A549 (cell line): ENCODE measurements at regions not wholly inside any gene's neighbourhood (a gene's known extent, or its start where the extent isn't known, plus 50 kb on each side); places are given as distances from the start of the nearest gene placed in this dataset.
A peak's percentile ranks its signal among the peaks of the same experiment; 100 is the strongest.

ENCODE experiments used
- ATAC-seq, 2 experiments: fragments of 200-7000 bp in 1 of 2; fragments of >200 bp in 1 of 2; cut with Nextera tagmentation in 1 of 2; cut with Tn5 transposase in 1 of 2; 3 replicates each; pipeline versions ENCODE4 v1.8.0 to v1.9.1; 2018 to 2020; ENCODE audit warnings: mild to moderate bottlenecking in 1 of 2, moderate library complexity in 1 of 2
- CTCF ChIA-PET: fragments of 300-600 bp; sonication (Branson Sonifier 250); formaldehyde crosslinking; extraction: SDS; loops from one replicate; lab custom pipeline; 2021; ENCODE audit warnings: antibody characterized with exemption, inconsistent platforms; lab: Yijun Ruan, JAX
- POLR2A ChIA-PET: fragments of 350-600 bp; formaldehyde crosslinking; extraction: SDS; loops from one replicate; lab custom pipeline; 2021; ENCODE audit warnings: antibody characterized with exemption, inconsistent platforms; lab: Yijun Ruan, JAX
- DNase-seq, 2 experiments: peaks; one replicate each; pipeline versions ENCODE4 v3.0.0 to v3.0.0-alpha.2; 2011 to 2016; ENCODE audit warnings: low read depth in 1 of 2, low spot score in 1 of 2
- FAIRE-seq: peaks from 2 replicates; lab custom pipeline; 2011; peaks lifted over from hg19 to GRCh38; lab: Jason Lieb, UNC
- H3K27ac ChIP-seq, 2 experiments: fragments of >200 bp; sonication (Bioruptor Twin); formaldehyde crosslinking; 3 replicates each; pipeline ENCODE4 v1.5.1; 2016 to 2017
- H3K4me1 ChIP-seq: fragments of >200 bp; sonication (Bioruptor Twin); formaldehyde crosslinking; 3 replicates; pipeline ENCODE4 v1.6.1; 2016
- H3K4me2 ChIP-seq: fragments of >200 bp; sonication (Bioruptor Twin); formaldehyde crosslinking; 3 replicates; pipeline ENCODE4 v1.6.1; 2016
- H3K4me3 ChIP-seq: fragments of >200 bp; sonication (Bioruptor Twin); formaldehyde crosslinking; 3 replicates; pipeline ENCODE4 v1.5.1; 2016
- H3K9me3 ChIP-seq: fragments of >200 bp; sonication (Bioruptor Twin); formaldehyde crosslinking; 3 replicates; pipeline ENCODE4 v1.6.1; 2016
- CBX2 ChIP-seq: fragments of 200-600 bp; sonication (generic); IDR thresholded peaks from 2 replicates; pipeline ENCODE4 v1.6.1; 2016; ENCODE audit warnings: low read depth, mild to moderate bottlenecking, borderline replicate concordance
- CHD4 ChIP-seq: fragments of 200-600 bp; sonication (generic); IDR thresholded peaks from 2 replicates; pipeline ENCODE4 v1.6.1; 2016; ENCODE audit warnings: antibody characterized with exemption, mild to moderate bottlenecking, borderline replicate concordance
- EP300 ChIP-seq, 2 experiments: fragments of >200 bp; sonication (Bioruptor Twin); formaldehyde crosslinking; IDR thresholded peaks; 2 replicates in 1 of 2; 3 replicates in 1 of 2; pipeline ENCODE4 v1.6.1; 2016 to 2017
- FOSL2 ChIP-seq, 2 experiments: fragments of 450-650 bp in 1 of 2; fragments of >200 bp in 1 of 2; sonication (Bioruptor Twin) in 1 of 2; formaldehyde crosslinking; IDR thresholded peaks; 2 replicates each; pipeline versions ENCODE4 v1.5.0 to v1.6.1; 2016 to 2020; ENCODE audit warnings: mild to moderate bottlenecking in 1 of 2, moderate library complexity in 1 of 2
- FOXS1 ChIP-seq: fragments of 250-450 bp; sonication (Bioruptor Pico); IDR thresholded peaks from 2 replicates; pipeline ENCODE4 v1.5.0; 2020; ENCODE audit warnings: mild to moderate bottlenecking, moderate library complexity
- HMGXB4 ChIP-seq: fragments of 250-450 bp; sonication (Bioruptor Pico); IDR thresholded peaks from 2 replicates; pipeline ENCODE4 v1.5.0; 2021; ENCODE audit warnings: mild to moderate bottlenecking, moderate library complexity, borderline replicate concordance
- KDM5A ChIP-seq: fragments of 200-600 bp; sonication (generic); IDR thresholded peaks from 2 replicates; pipeline ENCODE4 v1.6.1; 2016; ENCODE audit warnings: antibody characterized with exemption, mild to moderate bottlenecking
- MAFK ChIP-seq: fragments of 450-650 bp; IDR thresholded peaks from 2 replicates; pipeline ENCODE4 v1.6.1; 2014; ENCODE audit not compliant: partially characterized antibody
- NFE2L2 ChIP-seq: fragments of 150-350 bp; conservative IDR thresholded peaks from 2 replicates; pipeline ENCODE4 v1.6.1; 2014; ENCODE audit warnings: low read length
- PBX3 ChIP-seq: IDR thresholded peaks from 2 replicates; pipeline ENCODE4 v1.6.1; 2012
- PHF8 ChIP-seq: fragments of 200-600 bp; sonication (generic); IDR thresholded peaks from 2 replicates; pipeline ENCODE4 v1.6.1; 2016; ENCODE audit warnings: low read depth, mild to moderate bottlenecking, antibody characterized with exemption, moderate library complexity, borderline replicate concordance
- RARB ChIP-seq: fragments of 250-450 bp; sonication (Bioruptor Pico); IDR thresholded peaks from 2 replicates; pipeline ENCODE4 v1.8.0; 2021; ENCODE audit warnings: mild to moderate bottlenecking, moderate library complexity
- REST ChIP-seq: fragments of 200-600 bp; sonication (generic); IDR thresholded peaks from 2 replicates; pipeline ENCODE4 v1.6.1; 2016; ENCODE audit warnings: antibody characterized with exemption, mild to moderate bottlenecking, moderate library complexity
- RFX5 ChIP-seq: fragments of 450-650 bp; IDR thresholded peaks from 2 replicates; pipeline ENCODE4 v1.7.1; 2014; ENCODE audit warnings: antibody characterized with exemption, mild to moderate bottlenecking, moderate library complexity
- USF2 ChIP-seq: fragments of 450-650 bp; IDR thresholded peaks from 2 replicates; pipeline ENCODE4 v1.6.1; 2014; ENCODE audit warnings: antibody characterized with exemption
- ZSCAN20 ChIP-seq: fragments of 250-450 bp; sonication (Bioruptor Pico); IDR thresholded peaks from 2 replicates; pipeline ENCODE4 v1.8.0; 2022; ENCODE audit warnings: mild to moderate bottlenecking, moderate library complexity
- WGBS: methylation state at CpG from one replicate; pipeline ENCODE4 v1.1.6; 2017; ENCODE audit errors: missing lambda C conversion rate; 5-methylcytosine and 5-hydroxymethylcytosine counted together

GRCh38 chr9:79813258-79813638, 241.5 kb downstream of the TLE4 start:
- no peak for DNase-seq
- H3K27ac ChIP-seq, result no peak overlapping the region
- POLR2A ChIA-PET, result no interaction called here
- 86% methylated on average over 1 of the region's 1 CpG for WGBS
- TF ChIP-seq REST (no peak), EP300 (IDR thresholded peaks at IDR 0.05) (no peak)
- TF ChIP-seq, all 56 proteins: peak for 0
- no peak overlapping the region for H3K4me2 ChIP-seq
- peaks cover 18% of the 10 kb centered on the region; the same call in 2 of the 3 replicates for H3K4me1 ChIP-seq
- FAIRE-seq (peak; percentile 59), ATAC-seq (no peak)
- CTCF ChIA-PET, result no interaction called here
- no peaks in the 10 kb centered on the region for H3K9me3 ChIP-seq
- H3K4me3 ChIP-seq, result no peak overlapping the region

GRCh38 chr9:79812507-79813257, 240.9 kb downstream of the TLE4 start:
- TF ChIP-seq RFX5, result no peak
- no peak for TF ChIP-seq HMGXB4
- no peak for TF ChIP-seq USF2
- TF ChIP-seq PHF8, result no peak
- TF ChIP-seq KDM5A, result no peak
- no peak for TF ChIP-seq FOXS1 (CRISPR knock-in tag)
- TF ChIP-seq ZSCAN20 (CRISPR knock-in tag), result no peak
- TF ChIP-seq, all 56 proteins: peak for 0
- no peak overlapping the region for H3K4me3 ChIP-seq
- ATAC-seq (no peak), DNase-seq (no peak), FAIRE-seq (peak; percentile 32)
- WGBS, result 70% methylated on average over 8 of the region's 8 CpGs
- no peaks in the 10 kb centered on the region for H3K9me3 ChIP-seq
- H3K4me2 ChIP-seq, result peak overlapping the region; percentile 41; the same call in 2 of the 3 replicates
- ChIA-PET CTCF (no interaction called here), POLR2A (no interaction called here)
- H3K27ac ChIP-seq, result peak overlapping the region in 1 of 2 experiments; percentile 51; a peak in 1 of 6 replicates
- peaks cover 18% of the 10 kb centered on the region; the same call in 2 of the 3 replicates for H3K4me1 ChIP-seq

- WGBS, result 31% methylated on average over 3 of the region's 3 CpGs
- no peak for TF ChIP-seq PBX3
- TF ChIP-seq FOSL2 (IDR thresholded peaks at IDR 0.05), result no peak
- peak; percentile 78 for TF ChIP-seq FOSL2 (CRISPR knock-in tag; IDR thresholded peaks at IDR 0.05)
- TF ChIP-seq NFE2L2, result peak; percentile 49; the same call in 1 of the 2 replicates
- TF ChIP-seq RARB (CRISPR knock-in tag), result no peak
- TF ChIP-seq CHD4, result no peak
- no peak for TF ChIP-seq CBX2
- TF ChIP-seq MAFK, result peak; percentile 73
- ChIA-PET CTCF (no interaction called here), POLR2A (no interaction called here)
- Histone ChIP-seq H3K27ac (peak overlapping the region in 1 of 2 experiments; percentile 51; a peak in 1 of 6 replicates), H3K4me3 (no peak overlapping the region), H3K4me2 (peak overlapping the region; percentile 41; the same call in 2 of the 3 replicates), H3K4me1 (peaks cover 18% of the 10 kb centered on the region; the same call in 2 of the 3 replicates), H3K9me3 (no peaks in the 10 kb centered on the region)
- FAIRE-seq (no peak), DNase-seq (no peak), ATAC-seq (no peak)
Measured at GRCh38 chr9:79812099-79812498, 240.3 kb downstream of the TLE4 start.
